Trophoblast cell (in vitro differentiated cells and primary cell): ENCODE measurements at regions not wholly inside any gene's neighbourhood (a gene's known extent, or its start where the extent isn't known, plus 50 kb on each side); places are given as distances from the start of the nearest gene placed in this dataset.
"Not testable (repeated sequence)": the region's sequence is repeated elsewhere in the genome, so short reads cannot be mapped to it uniquely, and the experiment has no call there.

Experiments
- DNase-seq, 2 donors: peaks; one replicate each; pipeline ENCODE4 v3.0.0-alpha.2; 2016
- H2AFZ ChIP-seq: 2 replicates; pipeline ENCODE4 v1.6.1; 2013; ENCODE audit warnings: low read length, moderate library complexity, mild to moderate bottlenecking; ENCODE audit not compliant: insufficient read depth, poor library complexity
- H2AK5ac ChIP-seq: 2 replicates; pipeline ENCODE4 v1.6.1; 2013; ENCODE audit warnings: mild to moderate bottlenecking, low read length
- H2BK120ac ChIP-seq: 2 replicates; pipeline ENCODE4 v1.6.1; 2013; ENCODE audit warnings: low read length, mild to moderate bottlenecking, moderate library complexity; ENCODE audit not compliant: insufficient read depth, poor library complexity
- H2BK12ac ChIP-seq: 2 replicates; pipeline ENCODE4 v1.6.1; 2013; ENCODE audit warnings: mild to moderate bottlenecking, low read length, moderate library complexity
- H2BK5ac ChIP-seq: 2 replicates; pipeline ENCODE4 v1.6.1; 2013; ENCODE audit warnings: low read length, low read depth, moderate library complexity, mild to moderate bottlenecking; ENCODE audit not compliant: poor library complexity
- H3K14ac ChIP-seq: 2 replicates; pipeline ENCODE4 v1.6.1; 2013; ENCODE audit warnings: mild to moderate bottlenecking, low read length
- H3K18ac ChIP-seq: 2 replicates; pipeline ENCODE4 v1.6.1; 2013; ENCODE audit warnings: mild to moderate bottlenecking, low read length
- H3K23ac ChIP-seq: 2 replicates; pipeline ENCODE4 v1.6.1; 2013; ENCODE audit warnings: low read length
- H3K27ac ChIP-seq: 2 replicates; pipeline ENCODE4 v1.5.1; 2013; ENCODE audit warnings: low read depth, mild to moderate bottlenecking, inconsistent platforms, low read length, moderate library complexity
- H3K27me3 ChIP-seq: 2 replicates; pipeline ENCODE4 v1.6.1; 2013; ENCODE audit warnings: inconsistent platforms, mild to moderate bottlenecking, low read length, moderate library complexity; ENCODE audit not compliant: insufficient read depth
- H3K36me3 ChIP-seq, 2 experiments: 1 replicate in 1 of 2; 2 replicates in 1 of 2; pipeline ENCODE4 v1.6.1; 2013; ENCODE audit warnings: low read length in 2 of 2, mild to moderate bottlenecking in 2 of 2, moderate library complexity in 1 of 2; ENCODE audit not compliant: insufficient read depth in 2 of 2, control insufficient read depth in 1 of 2
- H3K4ac ChIP-seq: 2 replicates; pipeline ENCODE4 v1.6.1; 2013; ENCODE audit warnings: low read depth, mild to moderate bottlenecking, low read length, moderate library complexity
- H3K4me1 ChIP-seq, 2 experiments: 1 replicate in 1 of 2; 2 replicates in 1 of 2; pipeline ENCODE4 v1.6.1; 2013; ENCODE audit warnings: low read length in 2 of 2, mild to moderate bottlenecking in 2 of 2, moderate library complexity in 1 of 2; ENCODE audit not compliant: insufficient read depth in 2 of 2, control insufficient read depth in 1 of 2
- H3K4me2 ChIP-seq: 2 replicates; pipeline ENCODE4 v1.6.1; 2013; ENCODE audit warnings: inconsistent platforms, mild to moderate bottlenecking, low read length, moderate library complexity
- H3K4me3 ChIP-seq: 2 replicates; pipeline ENCODE4 v1.5.1; 2013; ENCODE audit warnings: mild to moderate bottlenecking, low read depth, low read length, inconsistent platforms
- H3K79me1 ChIP-seq: one replicate; pipeline ENCODE4 v1.6.1; 2013; ENCODE audit warnings: low read length
- H3K79me2 ChIP-seq: 2 replicates; pipeline ENCODE4 v1.6.1; 2013; ENCODE audit warnings: low read length, mild to moderate bottlenecking; ENCODE audit not compliant: control insufficient read depth, insufficient read depth, poor library complexity
- H3K9ac ChIP-seq: 2 replicates; pipeline ENCODE4 v1.6.1; 2013; ENCODE audit warnings: mild to moderate bottlenecking, low read length
- H3K9me3 ChIP-seq: 2 replicates; pipeline ENCODE4 v1.6.1; 2013; ENCODE audit warnings: low read depth, mild to moderate bottlenecking, control low read depth, inconsistent platforms, low read length; ENCODE audit not compliant: insufficient read depth
- H4K12ac ChIP-seq: 2 replicates; pipeline ENCODE4 v1.6.1; 2013; ENCODE audit warnings: low read depth, mild to moderate bottlenecking, low read length, moderate library complexity
- H4K8ac ChIP-seq: 2 replicates; pipeline ENCODE4 v1.6.1; 2013; ENCODE audit warnings: low read depth, mild to moderate bottlenecking, low read length, moderate library complexity
- H4K91ac ChIP-seq: one replicate; pipeline ENCODE4 v1.6.1; 2013; ENCODE audit warnings: low read depth, mild to moderate bottlenecking, low read length, moderate library complexity
- WGBS: extraction: QIAGEN DNeasy Blood & Tissue Kit; methylation state at CpG from one replicate; pipeline ENCODE4 v1.1.7; 2013; ENCODE audit warnings: missing lambda C conversion rate; ENCODE audit not compliant: insufficient read length, insufficient coverage; ENCODE audit errors: extremely low coverage; 5-methylcytosine and 5-hydroxymethylcytosine counted together

GRCh38 chr20:43384101-43384940 lies 73.4 kb upstream of the SRSF6 start:
- Histone ChIP-seq H3K27me3 (no peaks in the 10 kb centered on the region), H2BK120ac (peak overlapping the region; percentile 15), H3K4ac (no peak overlapping the region), H3K9ac (no peak overlapping the region), H4K12ac (no peak overlapping the region), H3K4me2 (no peak overlapping the region), H3K23ac (no peak overlapping the region), H3K9me3 (no peaks in the 10 kb centered on the region), H2AK5ac (no peak overlapping the region), H3K4me3 (no peak overlapping the region), H3K4me1 (peaks cover 6 to 8% of the 10 kb centered on the region in 2 experiments), H3K79me1 (no peaks in the 10 kb centered on the region), H3K27ac (no peak overlapping the region), H3K79me2 (no peaks in the 10 kb centered on the region), H2BK12ac (peak overlapping the region; percentile 11), H2BK5ac (no peak overlapping the region), H4K8ac (peak overlapping the region; percentile 31), H4K91ac (no peak overlapping the region), H2AFZ (no peak overlapping the region), H3K18ac (no peak overlapping the region), H3K36me3 (no peaks in the 10 kb centered on the region), H3K14ac (no peak overlapping the region)
- DNase-seq = peak; percentile 86 to 98
- no CpG with 5 or more reads among the region's 14 CpGs for WGBS

- no peak overlapping the region for H3K4me3 ChIP-seq
Measured at GRCh38 chr20:43383026-43383795, 74.5 kb upstream of the SRSF6 start.

GRCh38 chr20:43382135-43382534 lies 75.6 kb upstream of the SRSF6 start:
- not testable (repeated sequence) for H2BK120ac ChIP-seq, H3K4ac ChIP-seq, H2AFZ ChIP-seq, H3K4me3 ChIP-seq, H3K18ac ChIP-seq, H3K9ac ChIP-seq, H2BK5ac ChIP-seq, H3K79me2 ChIP-seq, H4K8ac ChIP-seq, H3K27me3 ChIP-seq, H3K27ac ChIP-seq, H3K79me1 ChIP-seq, H3K36me3 ChIP-seq, H3K23ac ChIP-seq, H3K9me3 ChIP-seq, H3K4me1 ChIP-seq, H3K14ac ChIP-seq, H2BK12ac ChIP-seq, H4K91ac ChIP-seq, H2AK5ac ChIP-seq, H4K12ac ChIP-seq, H3K4me2 ChIP-seq
- DNase-seq = peak; percentile 71 to 88
- WGBS = no CpG with 5 or more reads among the region's 6 CpGs

More at GRCh38 chr20:43383026-43383795, 74.5 kb upstream of the SRSF6 start:
- Histone ChIP-seq H2BK120ac (no peak overlapping the region), H3K4me1 (peaks cover 2 to 6% of the 10 kb centered on the region in 2 experiments), H3K27ac (no peak overlapping the region), H3K9ac (no peak overlapping the region), H2AFZ (no peak overlapping the region), H4K91ac (no peak overlapping the region), H4K8ac (no peak overlapping the region), H3K14ac (no peak overlapping the region), H3K9me3 (no peaks in the 10 kb centered on the region), H3K4ac (no peak overlapping the region), H3K23ac (no peak overlapping the region), H4K12ac (no peak overlapping the region), H3K79me2 (no peaks in the 10 kb centered on the region), H2AK5ac (no peak overlapping the region), H3K79me1 (no peaks in the 10 kb centered on the region), H2BK12ac (no peak overlapping the region), H3K36me3 (no peaks in the 10 kb centered on the region), H2BK5ac (no peak overlapping the region), H3K4me2 (no peak overlapping the region), H3K27me3 (no peaks in the 10 kb centered on the region), H3K18ac (no peak overlapping the region)
- no CpG with 5 or more reads among the region's 8 CpGs for WGBS
- peak; percentile 90 to 97 for DNase-seq

- not testable (repeated sequence) for H4K91ac ChIP-seq, H3K4me2 ChIP-seq, H2BK12ac ChIP-seq, H3K79me2 ChIP-seq, H3K18ac ChIP-seq, H3K36me3 ChIP-seq, H3K4me1 ChIP-seq, H3K79me1 ChIP-seq, H3K4me3 ChIP-seq, H4K8ac ChIP-seq, H2AK5ac ChIP-seq, H3K9ac ChIP-seq, H3K4ac ChIP-seq, H4K12ac ChIP-seq, H3K9me3 ChIP-seq, H3K14ac ChIP-seq, H2AFZ ChIP-seq, H2BK120ac ChIP-seq, H3K27me3 ChIP-seq, H3K27ac ChIP-seq, H2BK5ac ChIP-seq, H3K23ac ChIP-seq
- DNase-seq = peak in 1 of 2 donors; percentile 46
- WGBS = no CpG with 5 or more reads among the region's 9 CpGs
Measured at GRCh38 chr20:43381533-43381932, 76.2 kb upstream of the SRSF6 start.
